NB4 (cell line): ENCODE measurements at regions not wholly inside any gene's neighbourhood (a gene's known extent, or its start where the extent isn't known, plus 50 kb on each side); places are given as distances from the start of the nearest gene placed in this dataset.
"Not testable (repeated sequence)": the region's sequence is repeated elsewhere in the genome, so short reads cannot be mapped to it uniquely, and the experiment has no call there.

Experiments used
- DNase-seq: peaks from one replicate; pipeline ENCODE4 v3.0.0; 2010; ENCODE audit warnings: low read depth
- H3K4me3 ChIP-seq: one replicate; pipeline ENCODE4 v1.5.1; 2011; ENCODE audit warnings: mild to moderate bottlenecking, low read depth, low read length, moderate library complexity
- MYC ChIP-seq: IDR thresholded peaks from 2 replicates; pipeline ENCODE4 v1.6.1; 2011; ENCODE audit warnings: low read depth, low read length
- POLR2A ChIP-seq: IDR thresholded peaks from 2 replicates; pipeline ENCODE4 v1.6.1; 2011; ENCODE audit warnings: mild to moderate bottlenecking; ENCODE audit not compliant: insufficient read length; ENCODE audit errors: extremely low read depth
- TF ChIP-seq, protein P1 (sequence below): IDR thresholded peaks from 2 replicates; pipeline ENCODE4 v1.6.1; 2011; ENCODE audit warnings: low read depth, low read length
- TF ChIP-seq, protein P2 (sequence below): IDR thresholded peaks from one replicate; pipeline ENCODE4 v1.5.1; 2012; ENCODE audit warnings: low read depth, low read length

DNA sequence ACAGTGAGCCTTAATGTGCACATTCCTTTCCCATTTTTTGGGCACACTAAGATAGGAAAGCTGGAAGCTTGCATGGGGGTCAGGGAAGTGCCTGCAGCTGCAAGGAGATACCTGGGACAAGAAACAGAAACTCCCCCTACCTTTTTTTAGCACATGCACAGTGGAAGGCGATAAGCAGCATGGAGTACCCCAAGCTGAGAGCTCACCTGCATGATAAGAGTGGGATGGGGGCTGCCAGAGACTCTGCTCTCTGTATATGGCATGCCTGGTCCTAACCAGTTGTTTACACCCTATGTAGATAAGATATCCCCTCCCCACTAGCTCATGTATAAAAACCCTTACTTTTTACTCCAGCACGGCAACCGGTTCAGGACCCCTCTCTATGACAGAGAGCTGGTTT, 135.9 kb downstream of the TENT5D start:
- TF ChIP-seq POLR2A (no peak), MYC (no peak)
- TF ChIP-seq, protein P1, sequence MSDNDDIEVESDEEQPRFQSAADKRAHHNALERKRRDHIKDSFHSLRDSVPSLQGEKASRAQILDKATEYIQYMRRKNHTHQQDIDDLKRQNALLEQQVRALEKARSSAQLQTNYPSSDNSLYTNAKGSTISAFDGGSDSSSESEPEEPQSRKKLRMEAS: no peak
- TF ChIP-seq, protein P2, sequence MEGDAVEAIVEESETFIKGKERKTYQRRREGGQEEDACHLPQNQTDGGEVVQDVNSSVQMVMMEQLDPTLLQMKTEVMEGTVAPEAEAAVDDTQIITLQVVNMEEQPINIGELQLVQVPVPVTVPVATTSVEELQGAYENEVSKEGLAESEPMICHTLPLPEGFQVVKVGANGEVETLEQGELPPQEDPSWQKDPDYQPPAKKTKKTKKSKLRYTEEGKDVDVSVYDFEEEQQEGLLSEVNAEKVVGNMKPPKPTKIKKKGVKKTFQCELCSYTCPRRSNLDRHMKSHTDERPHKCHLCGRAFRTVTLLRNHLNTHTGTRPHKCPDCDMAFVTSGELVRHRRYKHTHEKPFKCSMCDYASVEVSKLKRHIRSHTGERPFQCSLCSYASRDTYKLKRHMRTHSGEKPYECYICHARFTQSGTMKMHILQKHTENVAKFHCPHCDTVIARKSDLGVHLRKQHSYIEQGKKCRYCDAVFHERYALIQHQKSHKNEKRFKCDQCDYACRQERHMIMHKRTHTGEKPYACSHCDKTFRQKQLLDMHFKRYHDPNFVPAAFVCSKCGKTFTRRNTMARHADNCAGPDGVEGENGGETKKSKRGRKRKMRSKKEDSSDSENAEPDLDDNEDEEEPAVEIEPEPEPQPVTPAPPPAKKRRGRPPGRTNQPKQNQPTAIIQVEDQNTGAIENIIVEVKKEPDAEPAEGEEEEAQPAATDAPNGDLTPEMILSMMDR: no peak
- DNase-seq: no peak
- H3K4me3 ChIP-seq: no peak overlapping the region

DNA sequence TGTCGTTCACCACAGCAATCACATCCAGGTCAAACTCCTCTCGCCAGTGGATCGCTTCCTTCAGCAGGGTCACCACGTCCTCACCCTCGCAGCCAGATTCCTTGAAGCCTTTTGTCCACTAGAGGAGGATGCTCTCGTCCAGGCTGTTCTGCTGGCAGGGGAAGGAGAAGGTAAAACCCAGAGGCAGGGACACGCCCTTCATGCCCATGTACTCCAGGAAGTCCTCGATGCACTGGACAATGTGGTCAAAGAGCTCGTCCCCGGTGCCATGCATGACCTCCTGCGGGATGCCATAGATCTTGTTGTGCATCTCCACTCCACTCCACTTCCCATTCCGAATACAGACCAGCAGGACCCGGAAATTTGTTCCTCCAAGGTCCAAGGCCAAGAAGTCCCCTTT, 152.4 kb downstream of the TENT5D start:
- DNase-seq: no peak
- no peak for TF ChIP-seq POLR2A
- TF ChIP-seq, protein P2: no peak
- no peak for TF ChIP-seq MYC
- TF ChIP-seq, protein P1: no peak
- no peak overlapping the region for H3K4me3 ChIP-seq

DNA sequence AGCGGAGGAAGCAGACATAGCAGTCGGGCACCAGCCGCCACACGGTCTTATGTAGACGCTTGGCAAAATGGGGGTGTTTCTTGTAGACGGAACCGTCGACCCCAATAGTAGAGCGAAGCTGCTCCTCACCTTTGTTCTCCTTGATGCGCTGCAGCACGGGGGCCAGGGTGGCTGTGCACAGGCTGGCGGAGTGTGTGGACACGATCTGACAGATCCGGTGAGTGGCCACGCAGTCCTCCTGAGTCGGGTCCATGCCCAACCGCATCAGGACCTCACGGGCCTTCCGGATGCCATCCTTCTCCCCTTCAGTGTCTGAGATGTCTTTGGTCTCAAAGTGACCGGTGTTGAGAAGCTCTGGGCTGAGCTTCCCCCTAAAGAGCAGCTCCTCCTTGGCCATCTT, 153.0 kb downstream of the TENT5D start:
- DNase-seq: no peak
- H3K4me3 ChIP-seq: no peak overlapping the region
- TF ChIP-seq, protein P1: no peak

DNA sequence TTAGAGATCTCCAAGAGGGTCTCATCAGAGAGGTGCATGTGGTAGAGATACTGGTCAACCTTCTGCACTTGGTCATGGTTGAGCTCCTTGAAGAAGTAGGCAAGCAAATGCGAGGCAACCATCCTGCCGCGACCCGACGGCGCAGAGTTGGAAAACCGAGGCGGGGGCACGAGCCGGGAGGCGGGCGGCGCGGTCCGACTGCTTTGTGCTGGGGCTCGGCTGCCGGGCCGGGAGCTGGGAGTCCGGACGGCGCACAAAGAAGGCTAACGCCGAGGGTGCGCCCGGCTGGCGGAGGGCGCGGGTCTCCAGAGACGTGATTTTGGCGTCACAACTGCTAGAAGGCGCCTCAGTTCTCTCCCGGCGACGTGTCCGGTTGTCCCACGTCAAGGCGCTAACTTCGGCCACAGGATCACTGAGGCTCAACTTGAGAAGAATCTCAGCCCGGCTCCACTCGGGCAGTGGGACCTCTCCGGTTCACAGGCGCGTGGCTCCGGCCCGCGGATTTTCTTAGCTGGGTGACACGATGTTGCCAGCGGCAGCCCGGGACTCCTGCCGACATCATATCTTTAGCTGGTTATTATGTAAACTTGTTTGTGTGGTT, 154.3 kb downstream of the TENT5D start:
- not testable (repeated sequence) for H3K4me3 ChIP-seq

GRCh38 chrX:80576267-80576666, 156.0 kb downstream of the TENT5D start:
- DNase-seq: no peak
- TF ChIP-seq, protein P2: no peak
- no peak for TF ChIP-seq POLR2A
- no peak for TF ChIP-seq MYC
- TF ChIP-seq, protein P1: no peak
- no peak overlapping the region for H3K4me3 ChIP-seq

More for the DNA sequence above, 154.3 kb downstream of the TENT5D start:
- not testable (repeated sequence) for DNase-seq

GRCh38 chrX:80576806-80577533, 156.7 kb downstream of the TENT5D start:
- TF ChIP-seq, protein P2: no peak
- TF ChIP-seq, protein P1: no peak
- TF ChIP-seq MYC (no peak), POLR2A (no peak)
- no peak overlapping the region for H3K4me3 ChIP-seq
- DNase-seq: no peak
